ENCODE measurements at regions not wholly inside any gene's neighbourhood (a gene's known extent, or its start where the extent isn't known, plus 50 kb on each side); places are given as distances from the start of the nearest gene placed in this dataset.

DNA sequence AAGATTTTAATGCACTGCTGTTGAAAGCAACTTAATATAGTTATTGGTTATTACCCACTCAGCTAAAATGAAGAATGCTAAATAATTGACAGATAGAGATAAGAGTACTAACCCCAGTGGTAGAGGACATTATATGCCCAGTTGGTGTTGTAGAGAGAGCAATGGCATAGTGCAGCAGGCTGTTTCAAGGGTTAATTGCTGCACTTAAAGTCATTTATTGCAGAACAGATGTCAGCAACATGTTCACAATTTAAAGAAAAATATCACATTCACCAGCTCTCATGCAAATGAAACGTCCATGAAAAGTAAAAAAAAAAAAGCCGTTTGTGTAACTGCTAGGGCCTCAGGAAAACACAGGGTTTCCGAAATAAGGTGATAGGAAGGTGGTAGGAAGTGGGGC, 254.6 kb downstream of the MTRR start:
- Histone ChIP-seq H3K9me3 (ENCODE audit: control insufficient read depth, low read length) (no peaks in the 10 kb centered on the region), H3K4me1 (ENCODE audit: control insufficient read depth, insufficient read depth, low read length, poor library complexity, severe bottlenecking) (no peaks in the 10 kb centered on the region), H3K27ac (ENCODE audit: insufficient read depth, low read length, poor library complexity, severe bottlenecking) (no peak overlapping the region), H3K36me3 (ENCODE audit: control insufficient read depth, insufficient read depth, low read length) (no peaks in the 10 kb centered on the region), H3K27me3 (replicated peaks; ENCODE audit: control insufficient read depth, insufficient read depth, low read length, poor library complexity, severe bottlenecking) (no peaks in the 10 kb centered on the region), H3K4me3 (ENCODE audit: insufficient read depth, low read depth, low read length, poor library complexity, severe bottlenecking) (no peak overlapping the region)
- no peak for DNase-seq

GRCh38 chr5:8134609-8135008, 265.7 kb downstream of the MTRR start:
- Histone ChIP-seq H3K4me3 (ENCODE audit: insufficient read depth, low read depth, low read length, poor library complexity, severe bottlenecking) (no peak overlapping the region), H3K27ac (ENCODE audit: insufficient read depth, low read length, poor library complexity, severe bottlenecking) (no peak overlapping the region), H3K4me1 (ENCODE audit: control insufficient read depth, insufficient read depth, low read length, poor library complexity, severe bottlenecking) (no peaks in the 10 kb centered on the region), H3K36me3 (ENCODE audit: control insufficient read depth, insufficient read depth, low read length) (no peaks in the 10 kb centered on the region), H3K9me3 (ENCODE audit: control insufficient read depth, low read length) (no peaks in the 10 kb centered on the region), H3K27me3 (replicated peaks; ENCODE audit: control insufficient read depth, insufficient read depth, low read length, poor library complexity, severe bottlenecking) (no peaks in the 10 kb centered on the region)
- no peak for DNase-seq

- Histone ChIP-seq H3K27me3 (replicated peaks; ENCODE audit: control insufficient read depth, insufficient read depth, low read length, poor library complexity, severe bottlenecking) (no peaks in the 10 kb centered on the region), H3K9me3 (ENCODE audit: control insufficient read depth, low read length) (no peaks in the 10 kb centered on the region), H3K4me1 (ENCODE audit: control insufficient read depth, insufficient read depth, low read length, poor library complexity, severe bottlenecking) (no peaks in the 10 kb centered on the region), H3K27ac (ENCODE audit: insufficient read depth, low read length, poor library complexity, severe bottlenecking) (no peak overlapping the region), H3K4me3 (ENCODE audit: insufficient read depth, low read depth, low read length, poor library complexity, severe bottlenecking) (no peak overlapping the region), H3K36me3 (ENCODE audit: control insufficient read depth, insufficient read depth, low read length) (no peaks in the 10 kb centered on the region)
- DNase-seq: no peak
Measured at GRCh38 chr5:8135742-8136141, 266.8 kb downstream of the MTRR start.

GRCh38 chr5:8136271-8136670, 267.3 kb downstream of the MTRR start:
- Histone ChIP-seq H3K4me3 (ENCODE audit: insufficient read depth, low read depth, low read length, poor library complexity, severe bottlenecking) (no peak overlapping the region), H3K9me3 (ENCODE audit: control insufficient read depth, low read length) (no peaks in the 10 kb centered on the region), H3K4me1 (ENCODE audit: control insufficient read depth, insufficient read depth, low read length, poor library complexity, severe bottlenecking) (no peaks in the 10 kb centered on the region), H3K36me3 (ENCODE audit: control insufficient read depth, insufficient read depth, low read length) (no peaks in the 10 kb centered on the region), H3K27me3 (replicated peaks; ENCODE audit: control insufficient read depth, insufficient read depth, low read length, poor library complexity, severe bottlenecking) (no peaks in the 10 kb centered on the region), H3K27ac (ENCODE audit: insufficient read depth, low read length, poor library complexity, severe bottlenecking) (no peak overlapping the region)
- no peak for DNase-seq

GRCh38 chr5:8137941-8138550, 269.1 kb downstream of the MTRR start:
- H3K27ac ChIP-seq (ENCODE audit: insufficient read depth, low read length, poor library complexity, severe bottlenecking): no peak overlapping the region
- no peaks in the 10 kb centered on the region for H3K9me3 ChIP-seq (ENCODE audit: control insufficient read depth, low read length)
- H3K4me1 ChIP-seq (ENCODE audit: control insufficient read depth, insufficient read depth, low read length, poor library complexity, severe bottlenecking): no peaks in the 10 kb centered on the region
- no peaks in the 10 kb centered on the region for H3K36me3 ChIP-seq (ENCODE audit: control insufficient read depth, insufficient read depth, low read length)
- DNase-seq: no peak
- H3K27me3 ChIP-seq (replicated peaks; ENCODE audit: control insufficient read depth, insufficient read depth, low read length, poor library complexity, severe bottlenecking): no peaks in the 10 kb centered on the region
- H3K4me3 ChIP-seq (ENCODE audit: insufficient read depth, low read depth, low read length, poor library complexity, severe bottlenecking): no peak overlapping the region

- Histone ChIP-seq H3K4me3 (ENCODE audit: insufficient read depth, low read depth, low read length, poor library complexity, severe bottlenecking) (no peak overlapping the region), H3K27me3 (replicated peaks; ENCODE audit: control insufficient read depth, insufficient read depth, low read length, poor library complexity, severe bottlenecking) (no peaks in the 10 kb centered on the region), H3K9me3 (ENCODE audit: control insufficient read depth, low read length) (no peaks in the 10 kb centered on the region), H3K36me3 (ENCODE audit: control insufficient read depth, insufficient read depth, low read length) (no peaks in the 10 kb centered on the region), H3K27ac (ENCODE audit: insufficient read depth, low read length, poor library complexity, severe bottlenecking) (no peak overlapping the region), H3K4me1 (ENCODE audit: control insufficient read depth, insufficient read depth, low read length, poor library complexity, severe bottlenecking) (no peaks in the 10 kb centered on the region)
- no peak for DNase-seq
Measured at GRCh38 chr5:8138884-8139283, 269.9 kb downstream of the MTRR start.

GRCh38 chr5:8150791-8151190, 281.8 kb downstream of the MTRR start:
- H3K27ac ChIP-seq (ENCODE audit: insufficient read depth, low read length, poor library complexity, severe bottlenecking): no peak overlapping the region
- no peaks in the 10 kb centered on the region for H3K27me3 ChIP-seq (replicated peaks; ENCODE audit: control insufficient read depth, insufficient read depth, low read length, poor library complexity, severe bottlenecking)
- H3K4me1 ChIP-seq (ENCODE audit: control insufficient read depth, insufficient read depth, low read length, poor library complexity, severe bottlenecking): no peaks in the 10 kb centered on the region
- no peaks in the 10 kb centered on the region for H3K9me3 ChIP-seq (ENCODE audit: control insufficient read depth, low read length)
- no peak for DNase-seq
- no peaks in the 10 kb centered on the region for H3K36me3 ChIP-seq (ENCODE audit: control insufficient read depth, insufficient read depth, low read length)
- H3K4me3 ChIP-seq (ENCODE audit: insufficient read depth, low read depth, low read length, poor library complexity, severe bottlenecking): no peak overlapping the region

- H3K36me3 ChIP-seq (ENCODE audit: control insufficient read depth, insufficient read depth, low read length): no peaks in the 10 kb centered on the region
- H3K4me1 ChIP-seq (ENCODE audit: control insufficient read depth, insufficient read depth, low read length, poor library complexity, severe bottlenecking): no peaks in the 10 kb centered on the region
- DNase-seq: no peak
- H3K9me3 ChIP-seq (ENCODE audit: control insufficient read depth, low read length): no peaks in the 10 kb centered on the region
- no peak overlapping the region for H3K4me3 ChIP-seq (ENCODE audit: insufficient read depth, low read depth, low read length, poor library complexity, severe bottlenecking)
- H3K27me3 ChIP-seq (replicated peaks; ENCODE audit: control insufficient read depth, insufficient read depth, low read length, poor library complexity, severe bottlenecking): no peaks in the 10 kb centered on the region
- H3K27ac ChIP-seq (ENCODE audit: insufficient read depth, low read length, poor library complexity, severe bottlenecking): no peak overlapping the region
Measured at GRCh38 chr5:8156706-8157105, 287.8 kb downstream of the MTRR start.

DNA sequence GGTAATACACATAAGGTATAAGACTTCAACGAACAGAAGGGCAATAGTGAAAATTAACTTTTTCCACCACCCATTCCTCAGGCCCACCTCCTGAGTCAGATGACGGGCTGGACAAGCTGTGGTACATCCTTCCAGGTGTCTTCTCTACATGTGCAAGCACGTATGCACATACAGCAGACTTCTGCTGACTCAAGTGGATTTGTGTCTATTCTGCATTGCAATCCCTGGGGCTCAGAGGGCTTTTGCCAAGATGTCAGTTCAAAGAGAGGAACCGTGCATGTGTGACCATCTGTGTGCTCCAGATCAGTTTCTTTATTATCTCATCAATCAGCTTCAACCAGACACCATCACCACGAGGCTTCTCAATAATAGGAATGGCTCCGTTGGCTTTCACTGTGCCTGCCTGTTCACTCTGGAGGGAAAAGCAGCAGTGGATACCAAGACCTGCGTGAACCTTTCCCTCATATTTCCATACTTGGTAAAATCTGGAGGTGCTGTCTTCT, 288.4 kb downstream of the MTRR start:
- no peak for DNase-seq
- no peaks in the 10 kb centered on the region for H3K4me1 ChIP-seq (ENCODE audit: control insufficient read depth, insufficient read depth, low read length, poor library complexity, severe bottlenecking)
- H3K4me3 ChIP-seq (ENCODE audit: insufficient read depth, low read depth, low read length, poor library complexity, severe bottlenecking): no peak overlapping the region
- H3K27me3 ChIP-seq (replicated peaks; ENCODE audit: control insufficient read depth, insufficient read depth, low read length, poor library complexity, severe bottlenecking): no peaks in the 10 kb centered on the region
- no peak overlapping the region for H3K27ac ChIP-seq (ENCODE audit: insufficient read depth, low read length, poor library complexity, severe bottlenecking)
- H3K9me3 ChIP-seq (ENCODE audit: control insufficient read depth, low read length): no peaks in the 10 kb centered on the region
- H3K36me3 ChIP-seq (ENCODE audit: control insufficient read depth, insufficient read depth, low read length): no peaks in the 10 kb centered on the region

DNA sequence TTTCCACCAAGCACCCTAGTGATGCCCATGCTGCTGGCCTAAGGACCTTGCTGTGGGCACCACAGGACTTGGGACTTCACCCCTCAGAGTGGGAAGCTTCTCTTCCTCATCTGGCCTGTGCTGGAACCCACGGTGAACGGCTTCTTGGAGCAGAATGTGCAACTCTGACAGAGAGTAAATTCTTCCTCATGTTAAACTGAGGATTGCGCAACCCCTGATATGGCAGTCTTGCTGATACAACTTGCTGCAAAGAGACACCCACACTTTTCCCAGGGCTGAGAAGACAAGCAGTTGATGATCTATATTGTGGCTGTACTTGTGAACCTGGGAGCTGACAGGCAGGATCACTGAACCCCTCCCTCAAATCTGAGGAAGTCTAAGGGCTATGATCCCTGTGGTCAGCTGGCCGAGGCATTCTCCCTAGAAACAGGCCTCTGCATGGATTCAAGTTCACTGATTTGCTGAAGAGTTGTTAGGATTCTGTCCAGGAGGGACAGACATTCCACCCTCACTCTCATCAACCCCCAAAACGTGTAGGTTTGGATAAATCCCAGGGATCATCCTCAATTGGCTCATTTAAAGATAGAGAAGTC, 307.2 kb downstream of the MTRR start:
- no peaks in the 10 kb centered on the region for H3K27me3 ChIP-seq (replicated peaks; ENCODE audit: control insufficient read depth, insufficient read depth, low read length, poor library complexity, severe bottlenecking)
- DNase-seq: no peak
- H3K27ac ChIP-seq (ENCODE audit: insufficient read depth, low read length, poor library complexity, severe bottlenecking): no peak overlapping the region
- H3K4me1 ChIP-seq (ENCODE audit: control insufficient read depth, insufficient read depth, low read length, poor library complexity, severe bottlenecking): no peaks in the 10 kb centered on the region
- H3K9me3 ChIP-seq (ENCODE audit: control insufficient read depth, low read length): no peaks in the 10 kb centered on the region
- H3K36me3 ChIP-seq (ENCODE audit: control insufficient read depth, insufficient read depth, low read length): no peaks in the 10 kb centered on the region
- H3K4me3 ChIP-seq (ENCODE audit: insufficient read depth, low read depth, low read length, poor library complexity, severe bottlenecking): no peak overlapping the region

Measured in effector memory CD4-positive, alpha-beta T cell (primary cell).